ENCODE measurements at regions not wholly inside any gene's neighbourhood (a gene's known extent, or its start where the extent isn't known, plus 50 kb on each side); places are given as distances from the start of the nearest gene placed in this dataset.
"Not testable (repeated sequence)": the region's sequence is repeated elsewhere in the genome, so short reads cannot be mapped to it uniquely, and the experiment has no call there.

GRCh38 chr3:13188181-13188779 is 115.1 kb upstream of the IQSEC1 start:
- TF ChIP-seq, protein P1, sequence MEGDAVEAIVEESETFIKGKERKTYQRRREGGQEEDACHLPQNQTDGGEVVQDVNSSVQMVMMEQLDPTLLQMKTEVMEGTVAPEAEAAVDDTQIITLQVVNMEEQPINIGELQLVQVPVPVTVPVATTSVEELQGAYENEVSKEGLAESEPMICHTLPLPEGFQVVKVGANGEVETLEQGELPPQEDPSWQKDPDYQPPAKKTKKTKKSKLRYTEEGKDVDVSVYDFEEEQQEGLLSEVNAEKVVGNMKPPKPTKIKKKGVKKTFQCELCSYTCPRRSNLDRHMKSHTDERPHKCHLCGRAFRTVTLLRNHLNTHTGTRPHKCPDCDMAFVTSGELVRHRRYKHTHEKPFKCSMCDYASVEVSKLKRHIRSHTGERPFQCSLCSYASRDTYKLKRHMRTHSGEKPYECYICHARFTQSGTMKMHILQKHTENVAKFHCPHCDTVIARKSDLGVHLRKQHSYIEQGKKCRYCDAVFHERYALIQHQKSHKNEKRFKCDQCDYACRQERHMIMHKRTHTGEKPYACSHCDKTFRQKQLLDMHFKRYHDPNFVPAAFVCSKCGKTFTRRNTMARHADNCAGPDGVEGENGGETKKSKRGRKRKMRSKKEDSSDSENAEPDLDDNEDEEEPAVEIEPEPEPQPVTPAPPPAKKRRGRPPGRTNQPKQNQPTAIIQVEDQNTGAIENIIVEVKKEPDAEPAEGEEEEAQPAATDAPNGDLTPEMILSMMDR (IDR thresholded peaks at IDR 0.05; ENCODE audit: control insufficient read depth, extremely low read depth, insufficient read depth): no peak
- DNase-seq (ENCODE audit: low read depth): no peak
- H3K4me3 ChIP-seq (ENCODE audit: low read depth, low read length): no peak overlapping the region

GRCh38 chr3:13187593-13187992 is 114.4 kb upstream of the IQSEC1 start:
- DNase-seq (ENCODE audit: low read depth): no peak
- no peak overlapping the region for H3K4me3 ChIP-seq (ENCODE audit: low read depth, low read length)
- TF ChIP-seq, protein P1 (IDR thresholded peaks at IDR 0.05; ENCODE audit: control insufficient read depth, extremely low read depth, insufficient read depth): no peak

GRCh38 chr3:13186435-13186815 is 113.2 kb upstream of the IQSEC1 start:
- DNase-seq (ENCODE audit: low read depth): no peak
- TF ChIP-seq, protein P1 (IDR thresholded peaks at IDR 0.05; ENCODE audit: control insufficient read depth, extremely low read depth, insufficient read depth): no peak
- H3K4me3 ChIP-seq (ENCODE audit: low read depth, low read length): no peak overlapping the region

DNA sequence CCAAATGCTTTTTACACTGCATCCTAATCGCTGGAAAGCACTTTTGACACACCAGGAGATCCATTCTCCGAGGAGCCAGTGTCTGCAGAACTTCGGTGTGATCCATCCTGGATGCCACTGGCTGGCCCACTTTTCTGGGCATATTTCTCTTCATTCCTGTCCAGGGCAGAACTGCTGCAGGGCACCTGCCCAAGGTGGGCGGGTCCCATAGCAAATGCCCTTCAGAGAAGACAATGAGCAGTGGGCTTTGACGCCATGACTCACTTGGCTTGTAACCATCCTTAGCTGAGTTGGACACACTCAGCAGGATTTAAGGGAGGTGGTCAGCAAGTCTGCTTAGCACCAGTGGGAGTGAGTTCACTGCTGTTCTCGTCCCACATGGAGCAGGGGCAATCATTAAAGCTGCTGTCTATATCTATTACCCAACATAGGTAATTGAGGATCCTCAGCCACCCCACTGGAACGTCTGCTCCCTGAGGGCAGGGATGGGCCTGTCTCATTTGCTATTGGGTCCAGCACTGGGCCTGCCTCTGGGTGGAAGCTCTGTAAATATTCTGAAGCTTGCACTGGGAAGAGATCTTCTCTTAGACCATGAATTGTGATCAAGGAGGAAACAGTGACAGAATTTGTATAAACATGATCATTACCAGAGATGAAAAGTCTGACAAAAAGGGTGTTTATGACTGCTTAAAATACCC is 112.7 kb upstream of the IQSEC1 start:
- no peak overlapping the region for H3K4me3 ChIP-seq (ENCODE audit: low read depth, low read length)
- DNase-seq (ENCODE audit: low read depth): no peak
- TF ChIP-seq, protein P1 (IDR thresholded peaks at IDR 0.05; ENCODE audit: control insufficient read depth, extremely low read depth, insufficient read depth): no peak

DNA sequence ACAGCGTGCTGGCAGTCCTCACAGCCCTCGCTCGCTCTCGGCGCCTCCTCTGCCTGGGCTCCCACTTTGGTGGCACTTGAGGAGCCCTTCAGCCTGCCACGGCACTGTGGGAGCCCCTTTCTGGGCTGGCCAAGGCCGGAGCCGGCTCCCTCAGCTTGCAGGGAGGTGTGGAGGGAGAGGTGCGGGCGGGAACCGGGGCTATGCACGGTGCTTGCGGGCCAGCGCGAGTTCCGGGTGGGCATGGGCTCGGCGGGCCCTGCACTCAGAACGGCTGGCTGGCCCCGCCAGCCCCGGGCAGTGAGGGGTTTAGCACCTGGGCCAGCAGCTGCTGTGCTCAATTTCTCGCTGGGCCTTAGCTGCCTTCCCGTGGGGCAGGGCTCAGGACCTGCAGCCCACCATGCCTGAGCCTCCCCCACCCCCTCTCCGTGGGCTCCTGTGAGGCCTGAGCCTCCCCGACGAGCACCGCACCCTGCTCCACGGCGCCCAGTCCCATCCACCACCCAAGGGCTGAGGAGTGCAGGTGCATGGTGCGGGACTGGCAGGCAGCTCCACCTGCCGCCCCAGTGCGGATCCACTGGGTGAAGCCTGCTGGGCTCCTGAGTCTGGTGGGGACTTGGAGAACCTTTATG is 106.5 kb upstream of the IQSEC1 start:
- not testable (repeated sequence) for DNase-seq (ENCODE audit: low read depth)

GRCh38 chr3:13179181-13179580 is 106.0 kb upstream of the IQSEC1 start:
- TF ChIP-seq, protein P1 (IDR thresholded peaks at IDR 0.05; ENCODE audit: control insufficient read depth, extremely low read depth, insufficient read depth): no peak
- H3K4me3 ChIP-seq (ENCODE audit: low read depth, low read length): no peak overlapping the region
- no peak for DNase-seq (ENCODE audit: low read depth)

More for the DNA sequence above, 106.5 kb upstream of the IQSEC1 start:
- not testable (repeated sequence) for H3K4me3 ChIP-seq (ENCODE audit: low read depth, low read length)

- H3K4me3 ChIP-seq (ENCODE audit: low read depth, low read length): no peak overlapping the region
- TF ChIP-seq, protein P1 (IDR thresholded peaks at IDR 0.05; ENCODE audit: control insufficient read depth, extremely low read depth, insufficient read depth): no peak
- DNase-seq (ENCODE audit: low read depth): no peak
Observed at GRCh38 chr3:13178107-13178506, 104.9 kb upstream of the IQSEC1 start.
